ENCODE measurements at regions not wholly inside any gene's neighbourhood (a gene's known extent, or its start where the extent isn't known, plus 50 kb on each side); places are given as distances from the start of the nearest gene placed in this dataset.

GRCh38 chr12:115078990-115079389 is 395.0 kb upstream of the TBX3 start:
- DNase-seq (ENCODE audit: low spot score) = no peak

- no peak for DNase-seq (ENCODE audit: low spot score)
Measured at GRCh38 chr12:115078334-115078733, 394.4 kb upstream of the TBX3 start.

- no peak for DNase-seq (ENCODE audit: low spot score)
Measured at GRCh38 chr12:115075552-115076170, 391.7 kb upstream of the TBX3 start.

GRCh38 chr12:115074617-115075016 is 390.6 kb upstream of the TBX3 start:
- no peak for DNase-seq (ENCODE audit: low spot score)

- DNase-seq (ENCODE audit: low spot score) = no peak
Measured at GRCh38 chr12:115072712-115073111, 388.7 kb upstream of the TBX3 start.

GRCh38 chr12:115070313-115070712 is 386.3 kb upstream of the TBX3 start:
- no peak for DNase-seq (ENCODE audit: low spot score)

GRCh38 chr12:115064296-115064695 is 380.3 kb upstream of the TBX3 start:
- DNase-seq (ENCODE audit: low spot score) = no peak

GRCh38 chr12:115062741-115063140 is 378.8 kb upstream of the TBX3 start:
- no peak for DNase-seq (ENCODE audit: low spot score)

- DNase-seq (ENCODE audit: low spot score) = no peak
Measured at GRCh38 chr12:115060477-115061168, 376.6 kb upstream of the TBX3 start.

GRCh38 chr12:115057445-115057844 is 373.5 kb upstream of the TBX3 start:
- DNase-seq (ENCODE audit: low spot score) = no peak

- no peak for DNase-seq (ENCODE audit: low spot score)
Measured at GRCh38 chr12:115051378-115051777, 367.4 kb upstream of the TBX3 start.

GRCh38 chr12:115049614-115050013 is 365.6 kb upstream of the TBX3 start:
- no peak for DNase-seq (ENCODE audit: low spot score)

- DNase-seq (ENCODE audit: low spot score) = no peak
Measured at GRCh38 chr12:115046805-115047204, 362.8 kb upstream of the TBX3 start.

- DNase-seq (ENCODE audit: low spot score) = no peak
Measured at GRCh38 chr12:115044073-115044472, 360.1 kb upstream of the TBX3 start.

- no peak for DNase-seq (ENCODE audit: low spot score)
Measured at GRCh38 chr12:115043079-115043478, 359.1 kb upstream of the TBX3 start.

- no peak for DNase-seq (ENCODE audit: low spot score)
Measured at GRCh38 chr12:115042341-115042740, 358.4 kb upstream of the TBX3 start.

GRCh38 chr12:115037830-115038229 is 353.9 kb upstream of the TBX3 start:
- DNase-seq (ENCODE audit: low spot score) = no peak

GRCh38 chr12:115035535-115036107 is 351.6 kb upstream of the TBX3 start:
- DNase-seq (ENCODE audit: low spot score) = no peak

- no peak for DNase-seq (ENCODE audit: low spot score)
Measured at GRCh38 chr12:115032521-115032920, 348.5 kb upstream of the TBX3 start.

GRCh38 chr12:115030017-115030416 is 346.0 kb upstream of the TBX3 start:
- DNase-seq (ENCODE audit: low spot score) = no peak

GRCh38 chr12:115024531-115024930 is 340.6 kb upstream of the TBX3 start:
- DNase-seq (ENCODE audit: low spot score) = no peak

GRCh38 chr12:115023279-115024265 is 339.6 kb upstream of the TBX3 start:
- DNase-seq (ENCODE audit: low spot score) = peak; percentile 54

All from AG20443 (cell line).